H1 (cell line): ENCODE measurements at regions not wholly inside any gene's neighbourhood (a gene's known extent, or its start where the extent isn't known, plus 50 kb on each side); places are given as distances from the start of the nearest gene placed in this dataset.

Source experiments
- CTCF ChIA-PET: fragments of 300-600 bp; sonication (Branson Sonifier 250); formaldehyde crosslinking; loops from one replicate; lab custom pipeline; 2021; ENCODE audit not compliant: partially characterized antibody; lab: Charles Lee
- POLR2A ChIA-PET: fragments of 300-600 bp; sonication (Branson Sonifier 250); formaldehyde crosslinking; loops from one replicate; lab custom pipeline; 2021; ENCODE audit warnings: inconsistent platforms; ENCODE audit not compliant: partially characterized antibody; lab: Charles Lee
- DNase-seq, 2 experiments: peaks; one replicate each; pipeline versions ENCODE4 v3.0.0 to v3.0.0-alpha.2; 2010 to 2022; ENCODE audit warnings: low spot score in 2 of 2, low read depth in 1 of 2, mixed read lengths in 1 of 2
- FAIRE-seq: peaks from 2 replicates; lab custom pipeline; 2011; peaks lifted over from hg19 to GRCh38; lab: Jason Lieb, UNC
- H2AFZ ChIP-seq: 2 replicates; pipeline ENCODE4 v1.8.1; 2012; ENCODE audit warnings: low read length, inconsistent platforms
- H2AK5ac ChIP-seq: 2 replicates; pipeline ENCODE4 v1.6.1; 2013; ENCODE audit warnings: low read depth, low read length
- H2BK120ac ChIP-seq: replicated peaks from 2 replicates; pipeline ENCODE3; 2013; ENCODE audit warnings: low read depth, low read length, inconsistent platforms
- H2BK12ac ChIP-seq: 2 replicates; pipeline ENCODE4 v1.6.1; 2013; ENCODE audit warnings: low read depth, low read length
- H2BK15ac ChIP-seq: 2 replicates; pipeline ENCODE4 v1.6.1; 2013; ENCODE audit warnings: low read length
- H2BK20ac ChIP-seq: 2 replicates; pipeline ENCODE4 v1.6.1; 2013; ENCODE audit warnings: low read length
- H2BK5ac ChIP-seq: 2 replicates; pipeline ENCODE4 v1.6.1; 2013; ENCODE audit warnings: low read depth, low read length
- H3K14ac ChIP-seq: 2 replicates; pipeline ENCODE4 v1.6.1; 2013; ENCODE audit warnings: inconsistent platforms; ENCODE audit not compliant: insufficient read length
- H3K18ac ChIP-seq: 2 replicates; pipeline ENCODE4 v1.6.1; 2013; ENCODE audit warnings: low read length; ENCODE audit errors: extremely low read depth
- H3K23ac ChIP-seq: 2 replicates; pipeline ENCODE4 v1.6.1; 2013; ENCODE audit warnings: inconsistent platforms; ENCODE audit not compliant: insufficient read length
- H3K23me2 ChIP-seq: 2 replicates; pipeline ENCODE4 v1.6.1; 2013; ENCODE audit warnings: low read depth, low read length
- H3K27ac ChIP-seq: 2 replicates; pipeline ENCODE4 v1.6.1; 2011; ENCODE audit warnings: low read depth, low read length, inconsistent platforms
- H3K27me3 ChIP-seq, 4 experiments: replicated peaks in 1 of 4; 1 replicate in 1 of 4; 2 replicates in 3 of 4; pipeline versions ENCODE4 v1.6.1 to v1.8.1; 2011 to 2013; ENCODE audit warnings: low read length in 3 of 4, mild to moderate bottlenecking in 3 of 4, inconsistent platforms in 2 of 4, mixed read lengths in 2 of 4, moderate library complexity in 1 of 4; ENCODE audit not compliant: control insufficient read depth in 3 of 4, insufficient read depth in 3 of 4; ENCODE audit errors: extremely low read depth in 1 of 4
- H3K36me3 ChIP-seq, 4 experiments: 2 replicates each; pipeline versions ENCODE4 v1.6.1 to v1.8.1; 2011 to 2013; ENCODE audit warnings: mild to moderate bottlenecking in 4 of 4, low read length in 3 of 4, moderate library complexity in 2 of 4, control low read depth in 1 of 4, inconsistent platforms in 1 of 4; ENCODE audit not compliant: insufficient read depth in 4 of 4, control insufficient read depth in 2 of 4
- H3K4ac ChIP-seq: replicated peaks from 2 replicates; pipeline ENCODE3; 2013; ENCODE audit warnings: low read length, low read depth, mixed read lengths, inconsistent platforms; ENCODE audit not compliant: insufficient read length
- H3K4me1 ChIP-seq, 4 experiments: replicated peaks in 1 of 4; 1 replicate in 1 of 4; 2 replicates in 3 of 4; pipeline versions ENCODE4 v1.6.1 to v1.8.1; 2011 to 2013; ENCODE audit warnings: low read length in 3 of 4, inconsistent platforms in 2 of 4, mixed read lengths in 1 of 4; ENCODE audit not compliant: insufficient read depth in 4 of 4, control insufficient read depth in 3 of 4
- H3K4me2 ChIP-seq, 2 experiments: 2 replicates each; pipeline versions ENCODE4 v1.6.1 to v1.8.1; 2011 to 2013; ENCODE audit warnings: low read depth in 2 of 2, low read length in 2 of 2, control low read depth in 1 of 2, inconsistent platforms in 1 of 2, mild to moderate bottlenecking in 1 of 2; ENCODE audit not compliant: insufficient read depth in 1 of 2
- H3K4me3 ChIP-seq, 4 experiments: fragments of 200-600, 300-600 bp in 1 of 4; sonication (generic), shearing (Covaris generic), sonication (Bioruptor Twin) in 1 of 4; 2 replicates each; pipeline versions ENCODE4 v1.5.1 to v1.8.1; 2011 to 2016; ENCODE audit warnings: low read length in 4 of 4, low read depth in 3 of 4, control low read depth in 2 of 4, inconsistent platforms in 2 of 4, mild to moderate bottlenecking in 2 of 4, mixed read lengths in 1 of 4, moderate library complexity in 1 of 4; ENCODE audit not compliant: insufficient read depth in 2 of 4; ENCODE audit errors: extremely low read depth in 1 of 4
- H3K56ac ChIP-seq: replicated peaks from 2 replicates; pipeline ENCODE3; 2013; ENCODE audit warnings: low read depth, mild to moderate bottlenecking, mixed read lengths, low read length, inconsistent platforms; ENCODE audit not compliant: insufficient read length
- H3K79me1 ChIP-seq: 2 replicates; pipeline ENCODE4 v1.6.1; 2013; ENCODE audit warnings: low read depth, low read length, control low read depth
- H3K79me2 ChIP-seq, 2 experiments: 2 replicates each; pipeline versions ENCODE4 v1.6.1 to v1.8.1; 2012 to 2013; ENCODE audit warnings: low read length in 2 of 2, mild to moderate bottlenecking in 2 of 2, inconsistent platforms in 1 of 2; ENCODE audit not compliant: insufficient read depth in 2 of 2, control insufficient read depth in 1 of 2
- H3K9ac ChIP-seq, 4 experiments: replicated peaks in 1 of 4; 1 replicate in 1 of 4; 2 replicates in 3 of 4; pipeline versions ENCODE4 v1.6.1 to v1.8.1; 2011 to 2013; ENCODE audit warnings: low read depth in 3 of 4, low read length in 3 of 4, control low read depth in 2 of 4, mild to moderate bottlenecking in 2 of 4, moderate library complexity in 2 of 4, inconsistent platforms in 1 of 4; ENCODE audit errors: extremely low read depth in 1 of 4
- H3K9me3 ChIP-seq, 2 experiments: 2 replicates each; pipeline versions ENCODE4 v1.6.1 to v1.8.1; 2012 to 2013; ENCODE audit warnings: mild to moderate bottlenecking in 2 of 2, moderate library complexity in 2 of 2, control low read depth in 1 of 2, inconsistent platforms in 1 of 2, low read depth in 1 of 2, low read length in 1 of 2, mixed read lengths in 1 of 2; ENCODE audit not compliant: insufficient read depth in 2 of 2
- H4K20me1 ChIP-seq, 2 experiments: replicated peaks in 1 of 2; 2 replicates each; pipeline versions ENCODE3 to v1.8.1; 2011 to 2013; ENCODE audit warnings: inconsistent platforms in 2 of 2, low read length in 2 of 2, mild to moderate bottlenecking in 1 of 2; ENCODE audit not compliant: insufficient read depth in 2 of 2, control insufficient read depth in 1 of 2
- H4K5ac ChIP-seq: 2 replicates; pipeline ENCODE4 v1.6.1; 2013; ENCODE audit warnings: low read length, low read depth, mixed read lengths, inconsistent platforms; ENCODE audit not compliant: insufficient read length
- H4K8ac ChIP-seq: 2 replicates; pipeline ENCODE4 v1.8.0; 2013; ENCODE audit warnings: mild to moderate bottlenecking, moderate library complexity, low read length, inconsistent platforms; ENCODE audit not compliant: insufficient read depth; ENCODE audit errors: extremely low read depth
- H4K91ac ChIP-seq: replicated peaks from 2 replicates; pipeline ENCODE3; 2013; ENCODE audit warnings: low read length, mixed read lengths, inconsistent platforms; ENCODE audit not compliant: insufficient read length
- CEBPB ChIP-seq: IDR thresholded peaks from 2 replicates; pipeline ENCODE4 v1.6.1; 2012; ENCODE audit warnings: low read depth, low read length
- EP300 ChIP-seq, 2 experiments: IDR thresholded peaks; 1 replicate in 1 of 2; 2 replicates in 1 of 2; pipeline ENCODE4 v1.6.1; 2011 to 2012; ENCODE audit warnings: low read depth in 2 of 2, low read length in 2 of 2, mild to moderate bottlenecking in 2 of 2, borderline replicate concordance in 1 of 2, inconsistent platforms in 1 of 2, moderate library complexity in 1 of 2
- JUN ChIP-seq: IDR thresholded peaks from 2 replicates; pipeline ENCODE4 v1.6.1; 2011; ENCODE audit warnings: low read depth, mild to moderate bottlenecking, improper control_type of control experiment, low read length
- TF ChIP-seq, protein P1 (sequence below), 3 experiments: IDR thresholded peaks; 1 replicate in 2 of 3; 2 replicates in 1 of 3; pipeline versions ENCODE4 v1.5.1 to v1.6.1; 2011; ENCODE audit warnings: low read length in 3 of 3, mild to moderate bottlenecking in 3 of 3, inconsistent platforms in 2 of 3, low read depth in 1 of 3, moderate library complexity in 1 of 3; ENCODE audit not compliant: insufficient read depth in 1 of 3; ENCODE audit errors: control extremely low read depth in 1 of 3

- H3K79me1 ChIP-seq: no peaks in the 10 kb centered on the region
- H3K4me1 ChIP-seq: no peaks in the 10 kb centered on the region
- no peak overlapping the region for H2AFZ ChIP-seq
- no peaks in the 10 kb centered on the region for H3K9me3 ChIP-seq
- no peak overlapping the region for H2BK20ac ChIP-seq
- FAIRE-seq (no peak), DNase-seq (no peak)
- no peak overlapping the region for H3K9ac ChIP-seq
- no peak overlapping the region for H3K23ac ChIP-seq
- H4K91ac ChIP-seq: no peak overlapping the region
- no peak overlapping the region for H3K4ac ChIP-seq
- H3K18ac ChIP-seq: no peak overlapping the region
- H3K4me2 ChIP-seq: no peak overlapping the region
- H3K56ac ChIP-seq: no peak overlapping the region
- no peaks in the 10 kb centered on the region for H3K27me3 ChIP-seq
- H4K20me1 ChIP-seq: no peaks in the 10 kb centered on the region
- no peak overlapping the region for H3K14ac ChIP-seq
- no peak overlapping the region for H2BK12ac ChIP-seq
- H2BK120ac ChIP-seq: no peak overlapping the region
- H4K8ac ChIP-seq: no peak overlapping the region
- no peaks in the 10 kb centered on the region for H3K36me3 ChIP-seq
- H2BK5ac ChIP-seq: no peak overlapping the region
- H2BK15ac ChIP-seq: no peak overlapping the region
- H3K23me2 ChIP-seq: no peaks in the 10 kb centered on the region
- no peak overlapping the region for H4K5ac ChIP-seq
- H3K27ac ChIP-seq: no peak overlapping the region
- no peaks in the 10 kb centered on the region for H3K79me2 ChIP-seq
- H2AK5ac ChIP-seq: no peak overlapping the region
- H3K4me3 ChIP-seq: no peak overlapping the region
- CTCF ChIA-PET: interaction anchor here (0.5 kb wide), 1 partner anchor 240 kb away, joined by 3 read pairs; no protein-coding TSS in a partner anchor
- POLR2A ChIA-PET: no interaction called here
- TF ChIP-seq EP300 (IDR thresholded peaks at IDR 0.05; ENCODE audit: borderline replicate concordance in 1 of 2, low read depth in 2 of 2, low read length in 2 of 2): no peak
- no peak for TF ChIP-seq JUN
- no peak for TF ChIP-seq CEBPB
- TF ChIP-seq, protein P1, sequence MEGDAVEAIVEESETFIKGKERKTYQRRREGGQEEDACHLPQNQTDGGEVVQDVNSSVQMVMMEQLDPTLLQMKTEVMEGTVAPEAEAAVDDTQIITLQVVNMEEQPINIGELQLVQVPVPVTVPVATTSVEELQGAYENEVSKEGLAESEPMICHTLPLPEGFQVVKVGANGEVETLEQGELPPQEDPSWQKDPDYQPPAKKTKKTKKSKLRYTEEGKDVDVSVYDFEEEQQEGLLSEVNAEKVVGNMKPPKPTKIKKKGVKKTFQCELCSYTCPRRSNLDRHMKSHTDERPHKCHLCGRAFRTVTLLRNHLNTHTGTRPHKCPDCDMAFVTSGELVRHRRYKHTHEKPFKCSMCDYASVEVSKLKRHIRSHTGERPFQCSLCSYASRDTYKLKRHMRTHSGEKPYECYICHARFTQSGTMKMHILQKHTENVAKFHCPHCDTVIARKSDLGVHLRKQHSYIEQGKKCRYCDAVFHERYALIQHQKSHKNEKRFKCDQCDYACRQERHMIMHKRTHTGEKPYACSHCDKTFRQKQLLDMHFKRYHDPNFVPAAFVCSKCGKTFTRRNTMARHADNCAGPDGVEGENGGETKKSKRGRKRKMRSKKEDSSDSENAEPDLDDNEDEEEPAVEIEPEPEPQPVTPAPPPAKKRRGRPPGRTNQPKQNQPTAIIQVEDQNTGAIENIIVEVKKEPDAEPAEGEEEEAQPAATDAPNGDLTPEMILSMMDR (IDR thresholded peaks at IDR 0.05; ENCODE audit: control extremely low read depth in 1 of 3, insufficient read depth in 1 of 3, low read depth in 1 of 3, low read length in 3 of 3): no peak
Measured at GRCh38 chr12:88646824-88647223, 66.6 kb upstream of the KITLG start.
